ENCODE measurements at regions not wholly inside any gene's neighbourhood (a gene's known extent, or its start where the extent isn't known, plus 50 kb on each side); places are given as distances from the start of the nearest gene placed in this dataset.

DNA sequence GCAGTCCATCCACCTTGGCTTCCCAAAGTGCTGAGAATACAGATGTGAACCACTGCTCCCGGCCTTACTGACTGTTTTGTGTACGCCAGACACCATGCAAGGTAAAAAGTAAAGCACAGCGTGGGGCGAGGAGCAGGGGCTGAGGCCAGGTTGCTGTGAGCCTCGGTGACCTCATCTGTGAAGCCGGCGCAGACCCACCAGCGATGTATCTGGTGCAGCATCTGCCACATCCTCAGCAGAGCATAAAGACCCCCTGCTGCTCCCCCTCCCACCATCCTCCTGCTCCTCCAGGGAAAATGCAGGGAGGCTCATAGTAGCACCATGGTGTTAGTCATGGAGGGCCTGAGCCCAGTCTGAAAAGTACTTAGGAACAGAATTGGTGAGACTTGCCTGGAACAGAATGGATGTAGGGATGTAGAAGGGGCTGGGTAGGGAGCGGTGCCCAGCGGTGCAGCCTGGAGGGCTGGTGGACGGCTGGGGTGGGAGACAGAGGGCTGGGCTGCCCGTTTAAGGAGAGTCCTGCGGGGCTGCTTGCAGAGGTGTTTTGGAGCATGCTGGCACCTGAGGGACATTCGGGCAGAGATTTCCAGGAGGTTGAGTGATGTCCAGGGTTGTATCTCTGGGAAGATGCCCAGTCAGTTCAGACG lies 462.4 kb downstream of the BRD1 start:
- DNase-seq (ENCODE audit: low read depth in 1 of 2, low spot score in 1 of 2), result no peak
- TF ChIP-seq, protein P1, sequence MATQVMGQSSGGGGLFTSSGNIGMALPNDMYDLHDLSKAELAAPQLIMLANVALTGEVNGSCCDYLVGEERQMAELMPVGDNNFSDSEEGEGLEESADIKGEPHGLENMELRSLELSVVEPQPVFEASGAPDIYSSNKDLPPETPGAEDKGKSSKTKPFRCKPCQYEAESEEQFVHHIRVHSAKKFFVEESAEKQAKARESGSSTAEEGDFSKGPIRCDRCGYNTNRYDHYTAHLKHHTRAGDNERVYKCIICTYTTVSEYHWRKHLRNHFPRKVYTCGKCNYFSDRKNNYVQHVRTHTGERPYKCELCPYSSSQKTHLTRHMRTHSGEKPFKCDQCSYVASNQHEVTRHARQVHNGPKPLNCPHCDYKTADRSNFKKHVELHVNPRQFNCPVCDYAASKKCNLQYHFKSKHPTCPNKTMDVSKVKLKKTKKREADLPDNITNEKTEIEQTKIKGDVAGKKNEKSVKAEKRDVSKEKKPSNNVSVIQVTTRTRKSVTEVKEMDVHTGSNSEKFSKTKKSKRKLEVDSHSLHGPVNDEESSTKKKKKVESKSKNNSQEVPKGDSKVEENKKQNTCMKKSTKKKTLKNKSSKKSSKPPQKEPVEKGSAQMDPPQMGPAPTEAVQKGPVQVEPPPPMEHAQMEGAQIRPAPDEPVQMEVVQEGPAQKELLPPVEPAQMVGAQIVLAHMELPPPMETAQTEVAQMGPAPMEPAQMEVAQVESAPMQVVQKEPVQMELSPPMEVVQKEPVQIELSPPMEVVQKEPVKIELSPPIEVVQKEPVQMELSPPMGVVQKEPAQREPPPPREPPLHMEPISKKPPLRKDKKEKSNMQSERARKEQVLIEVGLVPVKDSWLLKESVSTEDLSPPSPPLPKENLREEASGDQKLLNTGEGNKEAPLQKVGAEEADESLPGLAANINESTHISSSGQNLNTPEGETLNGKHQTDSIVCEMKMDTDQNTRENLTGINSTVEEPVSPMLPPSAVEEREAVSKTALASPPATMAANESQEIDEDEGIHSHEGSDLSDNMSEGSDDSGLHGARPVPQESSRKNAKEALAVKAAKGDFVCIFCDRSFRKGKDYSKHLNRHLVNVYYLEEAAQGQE (IDR thresholded peaks at IDR 0.05; ENCODE audit: insufficient replicate concordance, low read depth), result no peak
- Histone ChIP-seq H3K27ac (replicated peaks) (no peak overlapping the region), H3K27me3 (ENCODE audit: insufficient read depth, poor library complexity, severe bottlenecking) (no peaks in the 10 kb centered on the region), H3K4me3 (replicated peaks; ENCODE audit: insufficient read depth, low read length) (no peak overlapping the region)

DNA sequence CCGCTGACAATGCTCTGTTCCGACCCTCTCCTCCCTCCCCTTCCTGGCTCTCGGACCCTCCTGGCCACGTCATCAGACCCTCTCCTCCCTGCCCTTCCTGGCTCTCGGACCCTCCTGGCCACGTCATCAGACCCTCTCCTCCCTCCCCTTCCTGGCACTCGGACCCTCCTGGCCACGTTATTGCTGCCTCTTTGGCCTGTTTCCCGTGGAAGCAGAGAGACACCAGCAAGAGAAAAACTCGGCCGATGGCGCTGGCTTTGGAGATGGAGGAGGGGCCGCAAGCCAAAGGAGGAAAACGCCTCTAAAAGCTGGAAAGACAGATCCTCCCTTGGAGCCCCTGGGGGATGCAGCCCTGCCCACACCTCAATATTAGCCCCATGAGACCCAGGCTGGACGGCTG lies 463.3 kb downstream of the BRD1 start:
- no peaks in the 10 kb centered on the region for H3K27me3 ChIP-seq (ENCODE audit: insufficient read depth, poor library complexity, severe bottlenecking)
- no peak overlapping the region for H3K27ac ChIP-seq (replicated peaks)
- H3K4me3 ChIP-seq (replicated peaks; ENCODE audit: insufficient read depth, low read length), result no peak overlapping the region
- no peak for DNase-seq (ENCODE audit: low read depth in 1 of 2, low spot score in 1 of 2)
- TF ChIP-seq SPI1 (IDR thresholded peaks at IDR 0.05; ENCODE audit: borderline replicate concordance, low read depth), result no peak

DNA sequence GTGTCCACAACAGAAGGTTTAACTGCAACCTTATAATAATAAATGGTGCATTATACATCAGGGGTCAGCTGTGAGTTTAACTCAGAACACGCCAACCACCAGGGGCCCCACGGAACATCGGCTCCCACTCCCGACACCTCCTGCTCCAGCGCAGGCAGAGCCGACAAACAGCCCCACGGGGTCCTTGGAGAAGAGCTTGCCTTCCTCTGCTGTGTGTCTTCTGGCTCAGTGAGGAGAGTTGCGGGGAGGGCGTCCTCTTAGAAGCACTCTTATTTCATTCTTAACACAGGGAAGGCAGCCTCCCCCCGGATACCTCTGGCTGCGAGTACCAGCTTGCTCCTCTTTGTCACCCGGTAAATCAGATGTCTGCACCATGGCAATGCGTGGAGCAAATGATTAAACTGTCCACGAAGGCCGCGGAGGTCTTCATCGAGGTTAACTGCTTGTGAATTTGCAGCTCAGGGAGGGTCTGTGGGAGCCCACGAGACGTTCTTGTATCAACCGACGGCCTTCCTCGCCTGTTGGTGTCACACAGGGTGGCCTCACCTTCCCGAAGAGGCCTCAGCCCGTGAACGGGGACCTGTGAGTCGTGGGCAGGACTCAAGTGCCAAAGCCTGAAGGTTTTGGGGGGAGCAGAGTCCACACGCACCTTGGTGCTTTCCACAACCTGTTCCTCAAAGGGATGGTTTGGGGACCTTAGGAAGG lies 464.0 kb downstream of the BRD1 start:
- H3K27me3 ChIP-seq (ENCODE audit: insufficient read depth, poor library complexity, severe bottlenecking), result no peaks in the 10 kb centered on the region
- no peak for TF ChIP-seq POLR2AphosphoS5 (IDR thresholded peaks at IDR 0.05; ENCODE audit: low read depth)
- DNase-seq (ENCODE audit: low read depth in 1 of 2, low spot score in 1 of 2), result no peak
- no peak overlapping the region for H3K4me3 ChIP-seq (replicated peaks; ENCODE audit: insufficient read depth, low read length)
- H3K27ac ChIP-seq (replicated peaks), result no peak overlapping the region

DNA sequence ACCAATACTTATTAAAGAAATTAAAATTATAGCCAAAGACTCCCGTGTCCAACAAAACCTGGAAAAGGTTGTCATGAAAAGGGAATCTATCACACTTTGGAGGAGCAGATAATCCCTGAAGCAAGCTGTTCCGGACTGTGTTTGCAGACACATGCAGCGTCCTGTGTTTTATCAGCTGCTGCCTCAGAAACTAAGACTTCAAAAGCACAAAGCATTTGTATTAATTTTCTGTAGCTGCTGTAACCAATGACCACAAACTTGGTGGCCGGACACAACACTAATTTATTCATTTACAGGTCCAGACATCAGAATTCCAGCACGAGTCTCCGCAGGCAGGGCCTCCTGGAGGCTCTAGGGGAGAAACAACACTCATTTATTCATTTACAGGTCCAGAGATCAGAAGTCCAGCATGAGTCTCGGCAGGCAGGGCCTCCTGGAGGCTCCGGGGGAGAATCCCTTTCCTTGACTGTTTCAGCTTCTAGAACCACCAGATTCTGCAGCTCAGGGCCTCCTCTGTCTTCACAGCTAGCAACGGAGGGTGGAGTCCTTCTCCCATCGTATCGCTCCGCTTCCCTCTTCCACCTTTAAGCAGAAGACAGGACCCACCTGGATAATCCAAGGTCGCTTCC lies 465.3 kb downstream of the BRD1 start:
- H3K27me3 ChIP-seq (ENCODE audit: insufficient read depth, poor library complexity, severe bottlenecking), result no peaks in the 10 kb centered on the region
- no peak overlapping the region for H3K4me3 ChIP-seq (replicated peaks; ENCODE audit: insufficient read depth, low read length)
- H3K27ac ChIP-seq (replicated peaks), result no peak overlapping the region
- TF ChIP-seq SPI1 (IDR thresholded peaks at IDR 0.05; ENCODE audit: borderline replicate concordance, low read depth) (no peak), GABPA (IDR thresholded peaks at IDR 0.05; ENCODE audit: low read depth) (no peak), CTCF (IDR thresholded peaks at IDR 0.05; ENCODE audit: insufficient read depth, low read length) (no peak), POLR2AphosphoS5 (IDR thresholded peaks at IDR 0.05; ENCODE audit: low read depth) (no peak)
- TF ChIP-seq, protein P1 (IDR thresholded peaks at IDR 0.05; ENCODE audit: insufficient replicate concordance, low read depth), result no peak
- DNase-seq (ENCODE audit: low read depth in 1 of 2, low spot score in 1 of 2), result no peak

GRCh38 chr22:49361164-49361563 lies 466.5 kb downstream of the BRD1 start:
- Histone ChIP-seq H3K27ac (replicated peaks) (no peak overlapping the region), H3K27me3 (ENCODE audit: insufficient read depth, poor library complexity, severe bottlenecking) (no peaks in the 10 kb centered on the region), H3K4me3 (replicated peaks; ENCODE audit: insufficient read depth, low read length) (no peak overlapping the region)
- TF ChIP-seq SPI1 (IDR thresholded peaks at IDR 0.05; ENCODE audit: borderline replicate concordance, low read depth), result no peak
- no peak for TF ChIP-seq GABPA (IDR thresholded peaks at IDR 0.05; ENCODE audit: low read depth)
- no peak for TF ChIP-seq POLR2AphosphoS5 (IDR thresholded peaks at IDR 0.05; ENCODE audit: low read depth)
- TF ChIP-seq CTCF (IDR thresholded peaks at IDR 0.05; ENCODE audit: insufficient read depth, low read length), result no peak
- DNase-seq (ENCODE audit: low read depth in 1 of 2, low spot score in 1 of 2), result no peak

Data from HL-60 (cell line).